ENCODE measurements at regions not wholly inside any gene's neighbourhood (a gene's known extent, or its start where the extent isn't known, plus 50 kb on each side); places are given as distances from the start of the nearest gene placed in this dataset.
A peak's percentile ranks its signal among the peaks of the same experiment; 100 is the strongest.

DNA sequence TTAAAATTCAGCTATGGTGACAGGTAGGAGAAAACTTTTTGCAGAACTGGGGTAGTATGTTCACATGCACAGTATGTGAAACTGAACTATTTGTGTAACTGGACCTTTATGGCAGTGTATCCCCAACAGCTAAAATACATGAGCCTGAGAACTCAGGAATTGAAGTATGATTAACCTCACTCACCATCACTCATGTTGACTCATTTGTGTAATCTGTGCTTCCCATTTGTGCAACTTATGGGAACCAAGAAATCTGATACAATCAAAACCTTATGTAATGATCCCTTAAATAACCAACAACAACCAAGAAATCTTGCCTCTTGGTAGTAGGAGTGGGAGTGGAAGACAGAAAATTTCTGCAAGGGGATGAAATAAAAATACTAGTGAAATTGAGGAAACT, 674.9 kb downstream of the HDGFL1 start:
- no TSS peak for BruUV-seq (replicated peaks)
- H4K5ac ChIP-seq (ENCODE audit: low read depth, low read length) = no peak overlapping the region
- no peak overlapping the region for H3K18ac ChIP-seq (ENCODE audit: low read depth, low read length)
- no peak overlapping the region for H3K27ac ChIP-seq (ENCODE audit: insufficient read depth, low read length)
- intact Hi-C loops (cut with micrococcal nuclease) = no loop called here
- in situ Hi-C loops (cut with MboI; ENCODE audit: low sequenced_read_pairs) = no loop called here
- no peak overlapping the region for H3K4ac ChIP-seq (ENCODE audit: low read depth, low read length)
- no peaks in the 10 kb centered on the region for H3K9me3 ChIP-seq (ENCODE audit: control insufficient read depth, insufficient read depth, low read length)
- H3K9me1 ChIP-seq (ENCODE audit: insufficient read depth, low read length) = no peaks in the 10 kb centered on the region
- ChIA-PET CTCF (interaction anchor here (0.6 kb wide), 1 partner anchor 140 kb away, joined by 3 read pairs; no protein-coding TSS in a partner anchor), POLR2A (ENCODE audit: unreplicated experiment) (no interaction called here)
- no peak overlapping the region for H4K91ac ChIP-seq (ENCODE audit: insufficient read depth, low read depth, low read length)
- no peak overlapping the region for H3K56ac ChIP-seq (ENCODE audit: extremely low read depth, insufficient read depth, low read length)
- H2AFZ ChIP-seq (replicated peaks; ENCODE audit: low read length, poor library complexity) = no peak overlapping the region
- no peak overlapping the region for H2BK5ac ChIP-seq (ENCODE audit: low read depth, low read length, poor library complexity, severe bottlenecking)
- TF ChIP-seq MXI1 (IDR thresholded peaks at IDR 0.05; ENCODE audit: borderline replicate concordance, low read depth, low read length) (no peak), RAD21 (IDR thresholded peaks at IDR 0.05; ENCODE audit: low read length) (no peak), CEBPB (IDR thresholded peaks at IDR 0.05; ENCODE audit: low read depth, low read length) (peak; percentile 81), RCOR1 (IDR thresholded peaks at IDR 0.05; ENCODE audit: insufficient replicate concordance, low read length) (no peak), MAZ (IDR thresholded peaks at IDR 0.05; ENCODE audit: borderline replicate concordance, low read depth, low read length) (no peak)
- H3K27me3 ChIP-seq (ENCODE audit: control insufficient read depth, insufficient read depth, low read length) = no peaks in the 10 kb centered on the region
- ATAC-seq (ENCODE audit: low read depth) = peak; percentile 68
- H2BK15ac ChIP-seq (ENCODE audit: low read depth, low read length) = no peak overlapping the region
- no peak overlapping the region for H3K23ac ChIP-seq (ENCODE audit: low read depth, low read length)
- no peak overlapping the region for H2BK120ac ChIP-seq (ENCODE audit: low read depth, low read length)
- H3K36me3 ChIP-seq (ENCODE audit: control insufficient read depth, insufficient read depth, low read length) = no peaks in the 10 kb centered on the region; the same call in 1 of the 2 replicates
- H3K4me3 ChIP-seq (ENCODE audit: insufficient read depth, low read depth, low read length) = no peak overlapping the region
- dilution Hi-C loops (cut with HindIII; ENCODE audit: low sequenced_read_pairs, unreplicated experiment) = no loop called here
- no peaks in the 10 kb centered on the region for H3K4me1 ChIP-seq (ENCODE audit: control insufficient read depth, insufficient read depth, low read length)
- H3K14ac ChIP-seq (replicated peaks; ENCODE audit: low read depth, low read length) = no peak overlapping the region
- DNase-seq = peak; percentile 94
- H2AK5ac ChIP-seq (ENCODE audit: low read depth, low read length) = no peak overlapping the region
- H3K79me1 ChIP-seq (ENCODE audit: low read depth in 1 of 2, low read length in 2 of 2) = no peaks in the 10 kb centered on the region
- H2AK9ac ChIP-seq (replicated peaks; ENCODE audit: low read depth, low read length, poor library complexity) = no peak overlapping the region
- H3K4me2 ChIP-seq (ENCODE audit: low read depth, low read length) = no peak overlapping the region
- H4K20me1 ChIP-seq (ENCODE audit: insufficient read depth, low read length) = no peaks in the 10 kb centered on the region
- no peak overlapping the region for H2BK20ac ChIP-seq (ENCODE audit: low read depth, low read length)
- H4K8ac ChIP-seq (ENCODE audit: low read depth in 2 of 2, low read length in 2 of 2) = no peak overlapping the region
- no peak overlapping the region for H3K9ac ChIP-seq (ENCODE audit: low read depth, low read length)
